Keratinocyte (primary cell): ENCODE measurements at regions not wholly inside any gene's neighbourhood (a gene's known extent, or its start where the extent isn't known, plus 50 kb on each side); places are given as distances from the start of the nearest gene placed in this dataset.

Experiments
- CTCF ChIP-seq, 3 experiments: IDR thresholded peaks in 1 of 3; conservative IDR thresholded peaks in 1 of 3; optimal IDR thresholded peaks in 1 of 3; 2 replicates in 2 of 3; 3 replicates in 1 of 3; pipeline versions ENCODE3 to v1.5.1; 2011; ENCODE audit warnings: low read length in 3 of 3, mild to moderate bottlenecking in 3 of 3, moderate library complexity in 2 of 3, control low read depth in 1 of 3, inconsistent platforms in 1 of 3; ENCODE audit not compliant: insufficient read depth in 2 of 3; ENCODE audit errors: extremely low read depth in 1 of 3
- EZH2 ChIP-seq: IDR thresholded peaks from one replicate; pipeline ENCODE4 v1.6.1; 2012; ENCODE audit warnings: inconsistent platforms, mild to moderate bottlenecking, low read length, moderate library complexity

GRCh38 chr2:192246297-192246696, 51.6 kb upstream of the TMEFF2 start:
- TF ChIP-seq CTCF (optimal IDR thresholded peaks at IDR 0.05 in 1 of 3, IDR thresholded peaks at IDR 0.05 in 1 of 3, conservative IDR thresholded peaks at IDR 0.05 in 1 of 3; ENCODE audit: extremely low read depth in 1 of 3, insufficient read depth in 2 of 3, low read length in 3 of 3) = no peak
- TF ChIP-seq EZH2 = no peak
